H1 (cell line): ENCODE measurements at regions not wholly inside any gene's neighbourhood (a gene's known extent, or its start where the extent isn't known, plus 50 kb on each side); places are given as distances from the start of the nearest gene placed in this dataset.

ENCODE experiments used
- CTCF ChIA-PET: fragments of 300-600 bp; sonication (Branson Sonifier 250); formaldehyde crosslinking; loops from one replicate; lab custom pipeline; 2021; ENCODE audit not compliant: partially characterized antibody; lab: Charles Lee
- POLR2A ChIA-PET: fragments of 300-600 bp; sonication (Branson Sonifier 250); formaldehyde crosslinking; loops from one replicate; lab custom pipeline; 2021; ENCODE audit warnings: inconsistent platforms; ENCODE audit not compliant: partially characterized antibody; lab: Charles Lee
- DNase-seq, 2 experiments: peaks; one replicate each; pipeline versions ENCODE4 v3.0.0 to v3.0.0-alpha.2; 2010 to 2022; ENCODE audit warnings: low spot score in 2 of 2, low read depth in 1 of 2, mixed read lengths in 1 of 2
- FAIRE-seq: peaks from 2 replicates; lab custom pipeline; 2011; peaks lifted over from hg19 to GRCh38; lab: Jason Lieb, UNC
- H2AFZ ChIP-seq: 2 replicates; pipeline ENCODE4 v1.8.1; 2012; ENCODE audit warnings: low read length, inconsistent platforms
- H2AK5ac ChIP-seq: 2 replicates; pipeline ENCODE4 v1.6.1; 2013; ENCODE audit warnings: low read depth, low read length
- H2BK120ac ChIP-seq: replicated peaks from 2 replicates; pipeline ENCODE3; 2013; ENCODE audit warnings: low read depth, low read length, inconsistent platforms
- H2BK12ac ChIP-seq: 2 replicates; pipeline ENCODE4 v1.6.1; 2013; ENCODE audit warnings: low read depth, low read length
- H2BK15ac ChIP-seq: 2 replicates; pipeline ENCODE4 v1.6.1; 2013; ENCODE audit warnings: low read length
- H2BK20ac ChIP-seq: 2 replicates; pipeline ENCODE4 v1.6.1; 2013; ENCODE audit warnings: low read length
- H2BK5ac ChIP-seq: 2 replicates; pipeline ENCODE4 v1.6.1; 2013; ENCODE audit warnings: low read depth, low read length
- H3K14ac ChIP-seq: 2 replicates; pipeline ENCODE4 v1.6.1; 2013; ENCODE audit warnings: inconsistent platforms; ENCODE audit not compliant: insufficient read length
- H3K18ac ChIP-seq: 2 replicates; pipeline ENCODE4 v1.6.1; 2013; ENCODE audit warnings: low read length; ENCODE audit errors: extremely low read depth
- H3K23ac ChIP-seq: 2 replicates; pipeline ENCODE4 v1.6.1; 2013; ENCODE audit warnings: inconsistent platforms; ENCODE audit not compliant: insufficient read length
- H3K23me2 ChIP-seq: 2 replicates; pipeline ENCODE4 v1.6.1; 2013; ENCODE audit warnings: low read depth, low read length
- H3K27ac ChIP-seq: 2 replicates; pipeline ENCODE4 v1.6.1; 2011; ENCODE audit warnings: low read depth, low read length, inconsistent platforms
- H3K27me3 ChIP-seq, 4 experiments: replicated peaks in 1 of 4; 1 replicate in 1 of 4; 2 replicates in 3 of 4; pipeline versions ENCODE4 v1.6.1 to v1.8.1; 2011 to 2013; ENCODE audit warnings: low read length in 3 of 4, mild to moderate bottlenecking in 3 of 4, inconsistent platforms in 2 of 4, mixed read lengths in 2 of 4, moderate library complexity in 1 of 4; ENCODE audit not compliant: control insufficient read depth in 3 of 4, insufficient read depth in 3 of 4; ENCODE audit errors: extremely low read depth in 1 of 4
- H3K36me3 ChIP-seq, 4 experiments: 2 replicates each; pipeline versions ENCODE4 v1.6.1 to v1.8.1; 2011 to 2013; ENCODE audit warnings: mild to moderate bottlenecking in 4 of 4, low read length in 3 of 4, moderate library complexity in 2 of 4, control low read depth in 1 of 4, inconsistent platforms in 1 of 4; ENCODE audit not compliant: insufficient read depth in 4 of 4, control insufficient read depth in 2 of 4
- H3K4ac ChIP-seq: replicated peaks from 2 replicates; pipeline ENCODE3; 2013; ENCODE audit warnings: low read length, low read depth, mixed read lengths, inconsistent platforms; ENCODE audit not compliant: insufficient read length
- H3K4me1 ChIP-seq, 4 experiments: replicated peaks in 1 of 4; 1 replicate in 1 of 4; 2 replicates in 3 of 4; pipeline versions ENCODE4 v1.6.1 to v1.8.1; 2011 to 2013; ENCODE audit warnings: low read length in 3 of 4, inconsistent platforms in 2 of 4, mixed read lengths in 1 of 4; ENCODE audit not compliant: insufficient read depth in 4 of 4, control insufficient read depth in 3 of 4
- H3K4me2 ChIP-seq, 2 experiments: 2 replicates each; pipeline versions ENCODE4 v1.6.1 to v1.8.1; 2011 to 2013; ENCODE audit warnings: low read depth in 2 of 2, low read length in 2 of 2, control low read depth in 1 of 2, inconsistent platforms in 1 of 2, mild to moderate bottlenecking in 1 of 2; ENCODE audit not compliant: insufficient read depth in 1 of 2
- H3K4me3 ChIP-seq, 4 experiments: fragments of 200-600, 300-600 bp in 1 of 4; sonication (generic), shearing (Covaris generic), sonication (Bioruptor Twin) in 1 of 4; 2 replicates each; pipeline versions ENCODE4 v1.5.1 to v1.8.1; 2011 to 2016; ENCODE audit warnings: low read length in 4 of 4, low read depth in 3 of 4, control low read depth in 2 of 4, inconsistent platforms in 2 of 4, mild to moderate bottlenecking in 2 of 4, mixed read lengths in 1 of 4, moderate library complexity in 1 of 4; ENCODE audit not compliant: insufficient read depth in 2 of 4; ENCODE audit errors: extremely low read depth in 1 of 4
- H3K56ac ChIP-seq: replicated peaks from 2 replicates; pipeline ENCODE3; 2013; ENCODE audit warnings: low read depth, mild to moderate bottlenecking, mixed read lengths, low read length, inconsistent platforms; ENCODE audit not compliant: insufficient read length
- H3K79me1 ChIP-seq: 2 replicates; pipeline ENCODE4 v1.6.1; 2013; ENCODE audit warnings: low read depth, low read length, control low read depth
- H3K79me2 ChIP-seq, 2 experiments: 2 replicates each; pipeline versions ENCODE4 v1.6.1 to v1.8.1; 2012 to 2013; ENCODE audit warnings: low read length in 2 of 2, mild to moderate bottlenecking in 2 of 2, inconsistent platforms in 1 of 2; ENCODE audit not compliant: insufficient read depth in 2 of 2, control insufficient read depth in 1 of 2
- H3K9ac ChIP-seq, 4 experiments: replicated peaks in 1 of 4; 1 replicate in 1 of 4; 2 replicates in 3 of 4; pipeline versions ENCODE4 v1.6.1 to v1.8.1; 2011 to 2013; ENCODE audit warnings: low read depth in 3 of 4, low read length in 3 of 4, control low read depth in 2 of 4, mild to moderate bottlenecking in 2 of 4, moderate library complexity in 2 of 4, inconsistent platforms in 1 of 4; ENCODE audit errors: extremely low read depth in 1 of 4
- H3K9me3 ChIP-seq, 2 experiments: 2 replicates each; pipeline versions ENCODE4 v1.6.1 to v1.8.1; 2012 to 2013; ENCODE audit warnings: mild to moderate bottlenecking in 2 of 2, moderate library complexity in 2 of 2, control low read depth in 1 of 2, inconsistent platforms in 1 of 2, low read depth in 1 of 2, low read length in 1 of 2, mixed read lengths in 1 of 2; ENCODE audit not compliant: insufficient read depth in 2 of 2
- H4K20me1 ChIP-seq, 2 experiments: replicated peaks in 1 of 2; 2 replicates each; pipeline versions ENCODE3 to v1.8.1; 2011 to 2013; ENCODE audit warnings: inconsistent platforms in 2 of 2, low read length in 2 of 2, mild to moderate bottlenecking in 1 of 2; ENCODE audit not compliant: insufficient read depth in 2 of 2, control insufficient read depth in 1 of 2
- H4K5ac ChIP-seq: 2 replicates; pipeline ENCODE4 v1.6.1; 2013; ENCODE audit warnings: low read length, low read depth, mixed read lengths, inconsistent platforms; ENCODE audit not compliant: insufficient read length
- H4K8ac ChIP-seq: 2 replicates; pipeline ENCODE4 v1.8.0; 2013; ENCODE audit warnings: mild to moderate bottlenecking, moderate library complexity, low read length, inconsistent platforms; ENCODE audit not compliant: insufficient read depth; ENCODE audit errors: extremely low read depth
- H4K91ac ChIP-seq: replicated peaks from 2 replicates; pipeline ENCODE3; 2013; ENCODE audit warnings: low read length, mixed read lengths, inconsistent platforms; ENCODE audit not compliant: insufficient read length
- BRCA1 ChIP-seq: IDR thresholded peaks from 2 replicates; pipeline ENCODE4 v1.6.1; 2012; ENCODE audit warnings: low read depth, low read length, improper control_type of control experiment
- CREB1 ChIP-seq: IDR thresholded peaks from 2 replicates; pipeline ENCODE4 v1.6.1; 2012; ENCODE audit warnings: inconsistent platforms
- CTCF ChIP-seq, 3 experiments: IDR thresholded peaks; 1 replicate in 2 of 3; 2 replicates in 1 of 3; pipeline versions ENCODE4 v1.5.1 to v1.6.1; 2011; ENCODE audit warnings: low read length in 3 of 3, mild to moderate bottlenecking in 3 of 3, inconsistent platforms in 2 of 3, low read depth in 1 of 3, moderate library complexity in 1 of 3; ENCODE audit not compliant: insufficient read depth in 1 of 3; ENCODE audit errors: control extremely low read depth in 1 of 3
- EGR1 ChIP-seq: IDR thresholded peaks from 2 replicates; pipeline ENCODE4 v1.6.1; 2011; ENCODE audit warnings: low read depth, low read length, borderline replicate concordance
- PHF8 ChIP-seq: fragments of 200-600 bp; sonication (generic); conservative IDR thresholded peaks from 2 replicates; pipeline ENCODE4 v1.7.1; 2012; ENCODE audit warnings: low read depth, mild to moderate bottlenecking, inconsistent platforms, low read length, moderate library complexity
- SP4 ChIP-seq: IDR thresholded peaks from 2 replicates; pipeline ENCODE4 v1.6.1; 2012; ENCODE audit warnings: low read length, inconsistent platforms
- SUZ12 ChIP-seq: fragments of 200-600 bp; sonication (generic); IDR thresholded peaks from 2 replicates; pipeline ENCODE4 v1.6.1; 2012; ENCODE audit warnings: mild to moderate bottlenecking, inconsistent platforms, low read length, moderate library complexity, mixed read lengths
- TBP ChIP-seq: IDR thresholded peaks from 2 replicates; pipeline ENCODE4 v1.6.1; 2011; ENCODE audit warnings: low read depth, low read length, improper control_type of control experiment
- WGBS, 2 experiments: shearing (Covaris generic) in 1 of 2; methylation state at CpG; one replicate each; pipeline versions ENCODE4 v1.1.6 to v1.1.7; 2013 to 2015; ENCODE audit warnings: low lambda C conversion rate in 2 of 2, mixed read lengths in 2 of 2, inconsistent platforms in 1 of 2, low coverage in 1 of 2, missing lambda C conversion rate in 1 of 2; ENCODE audit not compliant: insufficient replicate concordance in 2 of 2, insufficient coverage in 1 of 2, insufficient read length in 1 of 2; ENCODE audit errors: extremely low coverage in 1 of 2, missing lambda C conversion rate in 1 of 2; 5-methylcytosine and 5-hydroxymethylcytosine counted together

GRCh38 chr14:86501611-86502010, 971.7 kb downstream of the FLRT2 start:
- no peak overlapping the region for H4K8ac ChIP-seq
- H3K27me3 ChIP-seq, result no peaks in the 10 kb centered on the region
- no peak for DNase-seq
- CTCF ChIA-PET, result interaction anchor here (0.6 kb wide), 1 partner anchor 22 kb away, joined by 3 read pairs; no protein-coding TSS in a partner anchor
- no peak overlapping the region for H4K91ac ChIP-seq
- H2BK12ac ChIP-seq, result no peak overlapping the region
- H2BK5ac ChIP-seq, result no peak overlapping the region
- FAIRE-seq, result no peak
- no peak overlapping the region for H3K4ac ChIP-seq
- TF ChIP-seq EGR1 (no peak), CTCF (IDR thresholded peaks at IDR 0.05; ENCODE audit: control extremely low read depth in 1 of 3, insufficient read depth in 1 of 3, low read depth in 1 of 3, low read length in 3 of 3) (no peak), CREB1 (no peak), SUZ12 (no peak), PHF8 (no peak), TBP (no peak), SP4 (no peak), BRCA1 (no peak)
- no peak overlapping the region for H3K18ac ChIP-seq
- H3K79me1 ChIP-seq, result no peaks in the 10 kb centered on the region
- no peak overlapping the region for H2BK15ac ChIP-seq
- H2AFZ ChIP-seq, result no peak overlapping the region
- H2BK20ac ChIP-seq, result no peak overlapping the region
- H3K4me3 ChIP-seq, result no peak overlapping the region
- no peaks in the 10 kb centered on the region for H3K4me1 ChIP-seq
- no peak overlapping the region for H3K27ac ChIP-seq
- POLR2A ChIA-PET, result no interaction called here
- H3K4me2 ChIP-seq, result no peak overlapping the region
- H3K79me2 ChIP-seq, result no peaks in the 10 kb centered on the region
- no peak overlapping the region for H2BK120ac ChIP-seq
- H3K23me2 ChIP-seq, result no peaks in the 10 kb centered on the region
- H3K23ac ChIP-seq, result no peak overlapping the region
- H3K56ac ChIP-seq, result no peak overlapping the region
- H4K5ac ChIP-seq, result no peak overlapping the region
- no peak overlapping the region for H3K14ac ChIP-seq
- H2AK5ac ChIP-seq, result no peak overlapping the region
- no peaks in the 10 kb centered on the region for H3K9me3 ChIP-seq
- no peaks in the 10 kb centered on the region for H3K36me3 ChIP-seq
- WGBS, 2 experiments, result 91% methylated on average over 2 of the region's 2 CpGs; no CpG with 5 or more reads in 1 of the 2 experiments
- no peak overlapping the region for H3K9ac ChIP-seq
- no peaks in the 10 kb centered on the region for H4K20me1 ChIP-seq
